ENCODE measurements at regions not wholly inside any gene's neighbourhood (a gene's known extent, or its start where the extent isn't known, plus 50 kb on each side); places are given as distances from the start of the nearest gene placed in this dataset.

GRCh38 chr12:97630356-97630755 is 167.8 kb downstream of the RMST start:
- TF ChIP-seq EP300 (IDR thresholded peaks at IDR 0.05; ENCODE audit: borderline replicate concordance in 1 of 2, low read depth in 1 of 2, low read length in 1 of 2) (no peak), EZH2phosphoT487 (IDR thresholded peaks at IDR 0.05; ENCODE audit: borderline replicate concordance, low read depth) (no peak), YY1 (IDR thresholded peaks at IDR 0.05; ENCODE audit: low read depth) (no peak), RFX5 (IDR thresholded peaks at IDR 0.05; ENCODE audit: low read length) (no peak), NRF1 (IDR thresholded peaks at IDR 0.05; ENCODE audit: low read depth, low read length) (no peak), POLR2AphosphoS5 (IDR thresholded peaks at IDR 0.05; ENCODE audit: low read depth, low read length) (no peak), SMC3 (IDR thresholded peaks at IDR 0.05; ENCODE audit: low read depth, low read length) (no peak), ZBTB33 (IDR thresholded peaks at IDR 0.05; ENCODE audit: borderline replicate concordance, low read depth) (no peak), TCF12 (IDR thresholded peaks at IDR 0.05) (no peak), JUND (IDR thresholded peaks at IDR 0.05) (no peak), USF2 (IDR thresholded peaks at IDR 0.05; ENCODE audit: borderline replicate concordance, low read depth, low read length) (no peak), ELF1 (IDR thresholded peaks at IDR 0.05) (no peak)
- TF ChIP-seq, protein P1, sequence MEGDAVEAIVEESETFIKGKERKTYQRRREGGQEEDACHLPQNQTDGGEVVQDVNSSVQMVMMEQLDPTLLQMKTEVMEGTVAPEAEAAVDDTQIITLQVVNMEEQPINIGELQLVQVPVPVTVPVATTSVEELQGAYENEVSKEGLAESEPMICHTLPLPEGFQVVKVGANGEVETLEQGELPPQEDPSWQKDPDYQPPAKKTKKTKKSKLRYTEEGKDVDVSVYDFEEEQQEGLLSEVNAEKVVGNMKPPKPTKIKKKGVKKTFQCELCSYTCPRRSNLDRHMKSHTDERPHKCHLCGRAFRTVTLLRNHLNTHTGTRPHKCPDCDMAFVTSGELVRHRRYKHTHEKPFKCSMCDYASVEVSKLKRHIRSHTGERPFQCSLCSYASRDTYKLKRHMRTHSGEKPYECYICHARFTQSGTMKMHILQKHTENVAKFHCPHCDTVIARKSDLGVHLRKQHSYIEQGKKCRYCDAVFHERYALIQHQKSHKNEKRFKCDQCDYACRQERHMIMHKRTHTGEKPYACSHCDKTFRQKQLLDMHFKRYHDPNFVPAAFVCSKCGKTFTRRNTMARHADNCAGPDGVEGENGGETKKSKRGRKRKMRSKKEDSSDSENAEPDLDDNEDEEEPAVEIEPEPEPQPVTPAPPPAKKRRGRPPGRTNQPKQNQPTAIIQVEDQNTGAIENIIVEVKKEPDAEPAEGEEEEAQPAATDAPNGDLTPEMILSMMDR (IDR thresholded peaks at IDR 0.05): no peak
- TF ChIP-seq, protein P2, sequence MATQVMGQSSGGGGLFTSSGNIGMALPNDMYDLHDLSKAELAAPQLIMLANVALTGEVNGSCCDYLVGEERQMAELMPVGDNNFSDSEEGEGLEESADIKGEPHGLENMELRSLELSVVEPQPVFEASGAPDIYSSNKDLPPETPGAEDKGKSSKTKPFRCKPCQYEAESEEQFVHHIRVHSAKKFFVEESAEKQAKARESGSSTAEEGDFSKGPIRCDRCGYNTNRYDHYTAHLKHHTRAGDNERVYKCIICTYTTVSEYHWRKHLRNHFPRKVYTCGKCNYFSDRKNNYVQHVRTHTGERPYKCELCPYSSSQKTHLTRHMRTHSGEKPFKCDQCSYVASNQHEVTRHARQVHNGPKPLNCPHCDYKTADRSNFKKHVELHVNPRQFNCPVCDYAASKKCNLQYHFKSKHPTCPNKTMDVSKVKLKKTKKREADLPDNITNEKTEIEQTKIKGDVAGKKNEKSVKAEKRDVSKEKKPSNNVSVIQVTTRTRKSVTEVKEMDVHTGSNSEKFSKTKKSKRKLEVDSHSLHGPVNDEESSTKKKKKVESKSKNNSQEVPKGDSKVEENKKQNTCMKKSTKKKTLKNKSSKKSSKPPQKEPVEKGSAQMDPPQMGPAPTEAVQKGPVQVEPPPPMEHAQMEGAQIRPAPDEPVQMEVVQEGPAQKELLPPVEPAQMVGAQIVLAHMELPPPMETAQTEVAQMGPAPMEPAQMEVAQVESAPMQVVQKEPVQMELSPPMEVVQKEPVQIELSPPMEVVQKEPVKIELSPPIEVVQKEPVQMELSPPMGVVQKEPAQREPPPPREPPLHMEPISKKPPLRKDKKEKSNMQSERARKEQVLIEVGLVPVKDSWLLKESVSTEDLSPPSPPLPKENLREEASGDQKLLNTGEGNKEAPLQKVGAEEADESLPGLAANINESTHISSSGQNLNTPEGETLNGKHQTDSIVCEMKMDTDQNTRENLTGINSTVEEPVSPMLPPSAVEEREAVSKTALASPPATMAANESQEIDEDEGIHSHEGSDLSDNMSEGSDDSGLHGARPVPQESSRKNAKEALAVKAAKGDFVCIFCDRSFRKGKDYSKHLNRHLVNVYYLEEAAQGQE (IDR thresholded peaks at IDR 0.05; ENCODE audit: low read depth, low read length): no peak

Data from SK-N-SH (cell line).